Adrenal gland (tissue), 9 donors: ENCODE measurements at regions not wholly inside any gene's neighbourhood (a gene's known extent, or its start where the extent isn't known, plus 50 kb on each side); places are given as distances from the start of the nearest gene placed in this dataset.
"Not testable (repeated sequence)": the region's sequence is repeated elsewhere in the genome, so short reads cannot be mapped to it uniquely, and the experiment has no call there.

Experiments
- DNase-seq, 7 donors: peaks; one replicate each; pipeline ENCODE4 v3.0.0-alpha.2; 2019 to 2020
- H3K27ac ChIP-seq, 5 donors: fragments of 200-600 bp; sonication (generic) in 4 of 5; 1 replicate in 3 of 5; 2 replicates in 2 of 5; pipeline versions ENCODE4 v1.5.1 to v1.8.0; 2016 to 2020; ENCODE audit warnings: mild to moderate bottlenecking in 1 of 5
- H3K27me3 ChIP-seq: fragments of 200-600 bp; 2 replicates; pipeline ENCODE4 v1.8.0; 2021
- H3K36me3 ChIP-seq, 2 donors: fragments of 200-600 bp; replicated peaks in 1 of 2; 1 replicate in 1 of 2; 2 replicates in 1 of 2; pipeline versions ENCODE4 v1.5.1 to v1.8.0; 2018 to 2022
- H3K4me1 ChIP-seq, 2 donors: fragments of 200-600 bp; replicated peaks in 1 of 2; 1 replicate in 1 of 2; 2 replicates in 1 of 2; pipeline versions ENCODE4 v1.5.1 to v1.8.0; 2018 to 2021
- H3K4me3 ChIP-seq, 4 donors: fragments of 200-600 bp; sonication (generic) in 3 of 4; one replicate each; pipeline ENCODE4 v1.5.1; 2016 to 2018
- H3K9me3 ChIP-seq, 3 donors: fragments of 200-600 bp; sonication (generic) in 1 of 3; replicated peaks in 1 of 3; 1 replicate in 2 of 3; 2 replicates in 1 of 3; pipeline versions ENCODE4 v1.5.1 to v1.8.0; 2016 to 2021
- POLR2A ChIP-seq, 2 donors: fragments of 450-650 bp; IDR thresholded peaks; one replicate each; pipeline ENCODE4 v1.6.1; 2017; ENCODE audit warnings: antibody characterized with exemption in 2 of 2, mild to moderate bottlenecking in 2 of 2, moderate library complexity in 1 of 2
- WGBS, 4 donors: extraction: QIAGEN DNeasy Blood & Tissue Kit in 2 of 4; methylation state at CpG; one replicate each; pipeline versions ENCODE4 v1.1.5 to v1.1.7; 2013 to 2017; 5-methylcytosine and 5-hydroxymethylcytosine counted together
- intact Hi-C, 2 donors: fragments of 100-400 bp; cut with DNase I; formaldehyde crosslinking; loops; one replicate each; pipeline versions ENCODE4 v1.14.1 to v1.15.0; 2022 to 2023
- TF ChIP-seq, protein P1 (sequence below), 6 experiments: fragments of 450-650 bp in 4 of 6; fragments of 200-600 bp in 2 of 6; sonication (generic) in 1 of 6; IDR thresholded peaks; 1 replicate in 5 of 6; 2 replicates in 1 of 6; pipeline versions ENCODE4 v1.5.1 to v1.8.0; 2016 to 2021; ENCODE audit warnings: antibody characterized with exemption in 6 of 6, mild to moderate bottlenecking in 2 of 6, moderate library complexity in 1 of 6
- donor health status: healthy with polysubstance abuse.
- donor health status: Bipolar disorder and iron deficiency.
- donor health status: DM: yes; HTN: yes; CAD: no.
- donor health status: DM: no; HTN: no; CAD: no.
- donor health status: DM: no; HTN: no; CAD: no.

- no peaks in the 10 kb centered on the region for H3K27me3 ChIP-seq
- H3K4me3 ChIP-seq, result no peak overlapping the region
- TF ChIP-seq POLR2A (IDR thresholded peaks at IDR 0.05), result no peak
- TF ChIP-seq, protein P1, sequence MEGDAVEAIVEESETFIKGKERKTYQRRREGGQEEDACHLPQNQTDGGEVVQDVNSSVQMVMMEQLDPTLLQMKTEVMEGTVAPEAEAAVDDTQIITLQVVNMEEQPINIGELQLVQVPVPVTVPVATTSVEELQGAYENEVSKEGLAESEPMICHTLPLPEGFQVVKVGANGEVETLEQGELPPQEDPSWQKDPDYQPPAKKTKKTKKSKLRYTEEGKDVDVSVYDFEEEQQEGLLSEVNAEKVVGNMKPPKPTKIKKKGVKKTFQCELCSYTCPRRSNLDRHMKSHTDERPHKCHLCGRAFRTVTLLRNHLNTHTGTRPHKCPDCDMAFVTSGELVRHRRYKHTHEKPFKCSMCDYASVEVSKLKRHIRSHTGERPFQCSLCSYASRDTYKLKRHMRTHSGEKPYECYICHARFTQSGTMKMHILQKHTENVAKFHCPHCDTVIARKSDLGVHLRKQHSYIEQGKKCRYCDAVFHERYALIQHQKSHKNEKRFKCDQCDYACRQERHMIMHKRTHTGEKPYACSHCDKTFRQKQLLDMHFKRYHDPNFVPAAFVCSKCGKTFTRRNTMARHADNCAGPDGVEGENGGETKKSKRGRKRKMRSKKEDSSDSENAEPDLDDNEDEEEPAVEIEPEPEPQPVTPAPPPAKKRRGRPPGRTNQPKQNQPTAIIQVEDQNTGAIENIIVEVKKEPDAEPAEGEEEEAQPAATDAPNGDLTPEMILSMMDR (IDR thresholded peaks at IDR 0.05), result no peak
- DNase-seq, result no peak
- no peaks in the 10 kb centered on the region for H3K36me3 ChIP-seq
- intact Hi-C loops, result no loop called here
- WGBS, 4 donors, result 4 to 11% (median 9%) methylated on average over 1 of the region's 1 CpG
- H3K4me1 ChIP-seq, result no peaks in the 10 kb centered on the region
- no peaks in the 10 kb centered on the region for H3K9me3 ChIP-seq
- no peak overlapping the region for H3K27ac ChIP-seq
These were observed 1223.5 kb upstream of the CELF4 start for GRCh38 chr18:38789141-38789540.

DNA sequence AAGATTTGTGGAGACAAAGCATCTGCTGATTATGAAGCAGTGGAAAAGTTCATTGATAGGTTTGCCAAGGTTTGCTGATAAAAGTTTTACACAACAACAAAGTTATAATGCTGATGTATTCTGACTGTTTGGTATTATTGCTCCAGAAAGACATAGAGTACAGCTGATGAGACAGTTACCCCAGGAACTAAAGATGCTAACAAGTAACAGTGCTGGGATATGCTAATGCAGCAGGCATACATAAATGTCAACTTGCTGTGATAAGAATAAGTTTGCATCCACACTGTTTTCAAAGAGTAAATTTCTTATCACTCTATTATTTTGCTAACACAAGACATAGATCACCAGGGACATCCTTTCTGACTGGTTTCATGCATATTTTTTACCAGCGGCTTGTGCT is 1221.3 kb upstream of the CELF4 start:
- H3K27me3 ChIP-seq, result no peaks in the 10 kb centered on the region
- DNase-seq, result no peak
- H3K9me3 ChIP-seq, result no peaks in the 10 kb centered on the region
- TF ChIP-seq POLR2A (IDR thresholded peaks at IDR 0.05), result no peak
- TF ChIP-seq, protein P1 (IDR thresholded peaks at IDR 0.05), result no peak
- WGBS, 4 donors, result 58 to 69% (median 62%) methylated on average over 1 of the region's 1 CpG
- intact Hi-C loops, result no loop called here
- H3K4me1 ChIP-seq, result no peaks in the 10 kb centered on the region
- no peak overlapping the region for H3K4me3 ChIP-seq
- H3K27ac ChIP-seq, result no peak overlapping the region
- H3K36me3 ChIP-seq, result no peaks in the 10 kb centered on the region

DNA sequence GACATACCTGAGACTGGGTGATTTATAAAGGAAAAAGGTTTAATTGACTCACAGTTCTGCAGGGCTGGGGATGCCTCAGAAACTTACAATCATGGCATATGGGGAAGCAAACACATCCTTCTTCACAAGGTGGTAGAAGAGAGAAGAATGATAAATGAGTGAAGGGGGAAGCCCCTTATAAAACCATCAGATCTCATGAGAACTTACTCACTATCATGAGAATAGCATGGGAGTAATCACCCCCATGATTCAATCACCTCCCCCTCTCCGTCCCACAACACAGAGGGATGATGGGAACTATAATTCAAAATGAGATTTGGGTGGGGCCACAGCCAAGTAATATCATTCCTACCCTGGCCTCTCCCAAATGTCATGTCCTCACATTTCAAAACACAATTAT is 1206.0 kb upstream of the CELF4 start:
- H3K27me3 ChIP-seq, DNase-seq, H3K27ac ChIP-seq, H3K4me3 ChIP-seq, H3K4me1 ChIP-seq, intact Hi-C loops, H3K9me3 ChIP-seq, H3K36me3 ChIP-seq: not testable (repeated sequence)
- 72 to 93% (median 87%) methylated on average over 1 of the region's 1 CpG for WGBS, 4 donors

DNA sequence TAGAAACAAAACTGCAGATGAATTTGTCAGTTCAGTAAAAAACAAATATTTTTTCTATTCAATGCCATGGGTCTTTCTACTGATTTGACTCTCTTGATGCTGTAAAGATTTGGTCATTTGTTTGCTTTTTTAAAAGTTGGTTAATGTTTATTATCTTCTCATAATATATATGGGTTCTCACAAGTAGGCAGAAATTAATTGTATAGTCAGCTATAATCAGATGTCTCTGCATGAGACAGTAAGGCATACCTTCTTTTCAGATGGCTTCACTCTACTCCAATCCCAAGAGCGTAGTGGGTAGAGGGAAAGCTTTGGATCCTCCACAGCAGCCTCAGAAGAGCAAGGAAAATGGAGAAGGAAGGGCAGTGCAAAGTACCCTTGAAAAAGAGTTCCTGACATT is 1202.9 kb upstream of the CELF4 start:
- peaks cover 0 to 4% (median 0%) of the 10 kb centered on the region in 3 donors for H3K9me3 ChIP-seq
- no peak for DNase-seq
- no peak for TF ChIP-seq POLR2A (IDR thresholded peaks at IDR 0.05)
- TF ChIP-seq, protein P1 (IDR thresholded peaks at IDR 0.05), result no peak
- no peaks in the 10 kb centered on the region for H3K4me1 ChIP-seq
- no peaks in the 10 kb centered on the region for H3K27me3 ChIP-seq
- intact Hi-C loops, result no loop called here
- H3K36me3 ChIP-seq, result no peaks in the 10 kb centered on the region
- WGBS, 4 donors, result 70 to 91% (median 87%) methylated on average over 1 of the region's 1 CpG
- no peak overlapping the region for H3K4me3 ChIP-seq
- H3K27ac ChIP-seq, result no peak overlapping the region

GRCh38 chr18:38759457-38759856 is 1193.9 kb upstream of the CELF4 start:
- TF ChIP-seq, protein P1 (IDR thresholded peaks at IDR 0.05), result no peak
- TF ChIP-seq POLR2A (IDR thresholded peaks at IDR 0.05), result no peak
- Histone ChIP-seq H3K36me3 (no peaks in the 10 kb centered on the region), H3K27me3 (no peaks in the 10 kb centered on the region), H3K9me3 (no peaks in the 10 kb centered on the region), H3K4me3 (no peak overlapping the region), H3K4me1 (no peaks in the 10 kb centered on the region), H3K27ac (no peak overlapping the region)
- intact Hi-C loops, result no loop called here
- DNase-seq, result no peak
- WGBS, 4 donors, result 69 to 80% (median 75%) methylated on average over 1 of the region's 1 CpG
